H1 (cell line): ENCODE measurements at regions not wholly inside any gene's neighbourhood (a gene's known extent, or its start where the extent isn't known, plus 50 kb on each side); places are given as distances from the start of the nearest gene placed in this dataset.

Source experiments
- CTCF ChIA-PET: fragments of 300-600 bp; sonication (Branson Sonifier 250); formaldehyde crosslinking; loops from one replicate; lab custom pipeline; 2021; ENCODE audit not compliant: partially characterized antibody; lab: Charles Lee
- POLR2A ChIA-PET: fragments of 300-600 bp; sonication (Branson Sonifier 250); formaldehyde crosslinking; loops from one replicate; lab custom pipeline; 2021; ENCODE audit warnings: inconsistent platforms; ENCODE audit not compliant: partially characterized antibody; lab: Charles Lee
- DNase-seq, 2 experiments: peaks; one replicate each; pipeline versions ENCODE4 v3.0.0 to v3.0.0-alpha.2; 2010 to 2022; ENCODE audit warnings: low spot score in 2 of 2, low read depth in 1 of 2, mixed read lengths in 1 of 2
- FAIRE-seq: peaks from 2 replicates; lab custom pipeline; 2011; peaks lifted over from hg19 to GRCh38; lab: Jason Lieb, UNC
- H2AFZ ChIP-seq: 2 replicates; pipeline ENCODE4 v1.8.1; 2012; ENCODE audit warnings: low read length, inconsistent platforms
- H2AK5ac ChIP-seq: 2 replicates; pipeline ENCODE4 v1.6.1; 2013; ENCODE audit warnings: low read depth, low read length
- H2BK120ac ChIP-seq: replicated peaks from 2 replicates; pipeline ENCODE3; 2013; ENCODE audit warnings: low read depth, low read length, inconsistent platforms
- H2BK12ac ChIP-seq: 2 replicates; pipeline ENCODE4 v1.6.1; 2013; ENCODE audit warnings: low read depth, low read length
- H2BK15ac ChIP-seq: 2 replicates; pipeline ENCODE4 v1.6.1; 2013; ENCODE audit warnings: low read length
- H2BK20ac ChIP-seq: 2 replicates; pipeline ENCODE4 v1.6.1; 2013; ENCODE audit warnings: low read length
- H2BK5ac ChIP-seq: 2 replicates; pipeline ENCODE4 v1.6.1; 2013; ENCODE audit warnings: low read depth, low read length
- H3K14ac ChIP-seq: 2 replicates; pipeline ENCODE4 v1.6.1; 2013; ENCODE audit warnings: inconsistent platforms; ENCODE audit not compliant: insufficient read length
- H3K18ac ChIP-seq: 2 replicates; pipeline ENCODE4 v1.6.1; 2013; ENCODE audit warnings: low read length; ENCODE audit errors: extremely low read depth
- H3K23ac ChIP-seq: 2 replicates; pipeline ENCODE4 v1.6.1; 2013; ENCODE audit warnings: inconsistent platforms; ENCODE audit not compliant: insufficient read length
- H3K23me2 ChIP-seq: 2 replicates; pipeline ENCODE4 v1.6.1; 2013; ENCODE audit warnings: low read depth, low read length
- H3K27ac ChIP-seq: 2 replicates; pipeline ENCODE4 v1.6.1; 2011; ENCODE audit warnings: low read depth, low read length, inconsistent platforms
- H3K27me3 ChIP-seq, 4 experiments: replicated peaks in 1 of 4; 1 replicate in 1 of 4; 2 replicates in 3 of 4; pipeline versions ENCODE4 v1.6.1 to v1.8.1; 2011 to 2013; ENCODE audit warnings: low read length in 3 of 4, mild to moderate bottlenecking in 3 of 4, inconsistent platforms in 2 of 4, mixed read lengths in 2 of 4, moderate library complexity in 1 of 4; ENCODE audit not compliant: control insufficient read depth in 3 of 4, insufficient read depth in 3 of 4; ENCODE audit errors: extremely low read depth in 1 of 4
- H3K36me3 ChIP-seq, 4 experiments: 2 replicates each; pipeline versions ENCODE4 v1.6.1 to v1.8.1; 2011 to 2013; ENCODE audit warnings: mild to moderate bottlenecking in 4 of 4, low read length in 3 of 4, moderate library complexity in 2 of 4, control low read depth in 1 of 4, inconsistent platforms in 1 of 4; ENCODE audit not compliant: insufficient read depth in 4 of 4, control insufficient read depth in 2 of 4
- H3K4ac ChIP-seq: replicated peaks from 2 replicates; pipeline ENCODE3; 2013; ENCODE audit warnings: low read length, low read depth, mixed read lengths, inconsistent platforms; ENCODE audit not compliant: insufficient read length
- H3K4me1 ChIP-seq, 4 experiments: replicated peaks in 1 of 4; 1 replicate in 1 of 4; 2 replicates in 3 of 4; pipeline versions ENCODE4 v1.6.1 to v1.8.1; 2011 to 2013; ENCODE audit warnings: low read length in 3 of 4, inconsistent platforms in 2 of 4, mixed read lengths in 1 of 4; ENCODE audit not compliant: insufficient read depth in 4 of 4, control insufficient read depth in 3 of 4
- H3K4me2 ChIP-seq, 2 experiments: 2 replicates each; pipeline versions ENCODE4 v1.6.1 to v1.8.1; 2011 to 2013; ENCODE audit warnings: low read depth in 2 of 2, low read length in 2 of 2, control low read depth in 1 of 2, inconsistent platforms in 1 of 2, mild to moderate bottlenecking in 1 of 2; ENCODE audit not compliant: insufficient read depth in 1 of 2
- H3K4me3 ChIP-seq, 4 experiments: fragments of 200-600, 300-600 bp in 1 of 4; sonication (generic), shearing (Covaris generic), sonication (Bioruptor Twin) in 1 of 4; 2 replicates each; pipeline versions ENCODE4 v1.5.1 to v1.8.1; 2011 to 2016; ENCODE audit warnings: low read length in 4 of 4, low read depth in 3 of 4, control low read depth in 2 of 4, inconsistent platforms in 2 of 4, mild to moderate bottlenecking in 2 of 4, mixed read lengths in 1 of 4, moderate library complexity in 1 of 4; ENCODE audit not compliant: insufficient read depth in 2 of 4; ENCODE audit errors: extremely low read depth in 1 of 4
- H3K56ac ChIP-seq: replicated peaks from 2 replicates; pipeline ENCODE3; 2013; ENCODE audit warnings: low read depth, mild to moderate bottlenecking, mixed read lengths, low read length, inconsistent platforms; ENCODE audit not compliant: insufficient read length
- H3K79me1 ChIP-seq: 2 replicates; pipeline ENCODE4 v1.6.1; 2013; ENCODE audit warnings: low read depth, low read length, control low read depth
- H3K79me2 ChIP-seq, 2 experiments: 2 replicates each; pipeline versions ENCODE4 v1.6.1 to v1.8.1; 2012 to 2013; ENCODE audit warnings: low read length in 2 of 2, mild to moderate bottlenecking in 2 of 2, inconsistent platforms in 1 of 2; ENCODE audit not compliant: insufficient read depth in 2 of 2, control insufficient read depth in 1 of 2
- H3K9ac ChIP-seq, 4 experiments: replicated peaks in 1 of 4; 1 replicate in 1 of 4; 2 replicates in 3 of 4; pipeline versions ENCODE4 v1.6.1 to v1.8.1; 2011 to 2013; ENCODE audit warnings: low read depth in 3 of 4, low read length in 3 of 4, control low read depth in 2 of 4, mild to moderate bottlenecking in 2 of 4, moderate library complexity in 2 of 4, inconsistent platforms in 1 of 4; ENCODE audit errors: extremely low read depth in 1 of 4
- H3K9me3 ChIP-seq, 2 experiments: 2 replicates each; pipeline versions ENCODE4 v1.6.1 to v1.8.1; 2012 to 2013; ENCODE audit warnings: mild to moderate bottlenecking in 2 of 2, moderate library complexity in 2 of 2, control low read depth in 1 of 2, inconsistent platforms in 1 of 2, low read depth in 1 of 2, low read length in 1 of 2, mixed read lengths in 1 of 2; ENCODE audit not compliant: insufficient read depth in 2 of 2
- H4K20me1 ChIP-seq, 2 experiments: replicated peaks in 1 of 2; 2 replicates each; pipeline versions ENCODE3 to v1.8.1; 2011 to 2013; ENCODE audit warnings: inconsistent platforms in 2 of 2, low read length in 2 of 2, mild to moderate bottlenecking in 1 of 2; ENCODE audit not compliant: insufficient read depth in 2 of 2, control insufficient read depth in 1 of 2
- H4K5ac ChIP-seq: 2 replicates; pipeline ENCODE4 v1.6.1; 2013; ENCODE audit warnings: low read length, low read depth, mixed read lengths, inconsistent platforms; ENCODE audit not compliant: insufficient read length
- H4K8ac ChIP-seq: 2 replicates; pipeline ENCODE4 v1.8.0; 2013; ENCODE audit warnings: mild to moderate bottlenecking, moderate library complexity, low read length, inconsistent platforms; ENCODE audit not compliant: insufficient read depth; ENCODE audit errors: extremely low read depth
- H4K91ac ChIP-seq: replicated peaks from 2 replicates; pipeline ENCODE3; 2013; ENCODE audit warnings: low read length, mixed read lengths, inconsistent platforms; ENCODE audit not compliant: insufficient read length
- BRCA1 ChIP-seq: IDR thresholded peaks from 2 replicates; pipeline ENCODE4 v1.6.1; 2012; ENCODE audit warnings: low read depth, low read length, improper control_type of control experiment
- FOSL1 ChIP-seq: IDR thresholded peaks from 2 replicates; pipeline ENCODE4 v1.6.1; 2011; ENCODE audit warnings: mild to moderate bottlenecking, low read depth, low read length, moderate library complexity; ENCODE audit not compliant: insufficient read depth
- HDAC2 ChIP-seq, 2 experiments: fragments of 300-600 bp in 1 of 2; sonication (generic) in 1 of 2; IDR thresholded peaks; 2 replicates each; pipeline ENCODE4 v1.6.1; 2011 to 2012; ENCODE audit warnings: low read depth in 2 of 2, low read length in 2 of 2, mild to moderate bottlenecking in 2 of 2, moderate library complexity in 2 of 2, borderline replicate concordance in 1 of 2, inconsistent platforms in 1 of 2
- KDM4A ChIP-seq: IDR thresholded peaks from one replicate; pipeline ENCODE4 v1.7.1; 2012; ENCODE audit warnings: low read depth, mild to moderate bottlenecking, moderate library complexity, low read length, inconsistent platforms; ENCODE audit not compliant: severe bottlenecking
- NANOG ChIP-seq: IDR thresholded peaks from 2 replicates; pipeline ENCODE4 v1.6.1; 2011; ENCODE audit warnings: low read length, low read depth, mild to moderate bottlenecking, inconsistent platforms; ENCODE audit not compliant: insufficient read depth, poor library complexity, severe bottlenecking
- POLR2AphosphoS5 ChIP-seq: IDR thresholded peaks from 2 replicates; pipeline ENCODE4 v1.6.1; 2011; ENCODE audit warnings: low read depth, low read length
- RFX5 ChIP-seq: IDR thresholded peaks from 2 replicates; pipeline ENCODE4 v1.6.1; 2011; ENCODE audit warnings: low read depth, low read length, improper control_type of control experiment, borderline replicate concordance
- SAP30 ChIP-seq: fragments of 300-600 bp; sonication (generic); IDR thresholded peaks from 2 replicates; pipeline ENCODE4 v1.7.1; 2012; ENCODE audit warnings: low read length, moderate library complexity, mild to moderate bottlenecking, inconsistent platforms; ENCODE audit not compliant: insufficient read depth, insufficient replicate concordance
- SRF ChIP-seq: IDR thresholded peaks from 2 replicates; pipeline ENCODE4 v1.6.1; 2011; ENCODE audit warnings: mild to moderate bottlenecking, low read depth, low read length, moderate library complexity
- TAF1 ChIP-seq: IDR thresholded peaks from 2 replicates; pipeline ENCODE4 v1.6.1; 2011; ENCODE audit warnings: mild to moderate bottlenecking, low read depth, low read length
- TAF7 ChIP-seq: optimal IDR thresholded peaks from 2 replicates; pipeline ENCODE3; 2011; ENCODE audit warnings: low read depth, mild to moderate bottlenecking, inconsistent platforms, low read length, moderate library complexity, borderline replicate concordance
- TEAD4 ChIP-seq: IDR thresholded peaks from 2 replicates; pipeline ENCODE4 v1.6.1; 2012; ENCODE audit warnings: low read depth, low read length, inconsistent platforms, mixed read lengths
- WGBS, 2 experiments: shearing (Covaris generic) in 1 of 2; methylation state at CpG; one replicate each; pipeline versions ENCODE4 v1.1.6 to v1.1.7; 2013 to 2015; ENCODE audit warnings: low lambda C conversion rate in 2 of 2, mixed read lengths in 2 of 2, inconsistent platforms in 1 of 2, low coverage in 1 of 2, missing lambda C conversion rate in 1 of 2; ENCODE audit not compliant: insufficient replicate concordance in 2 of 2, insufficient coverage in 1 of 2, insufficient read length in 1 of 2; ENCODE audit errors: extremely low coverage in 1 of 2, missing lambda C conversion rate in 1 of 2; 5-methylcytosine and 5-hydroxymethylcytosine counted together
- TF ChIP-seq, protein P1 (sequence below): IDR thresholded peaks from 2 replicates; pipeline ENCODE4 v1.6.1; 2012; ENCODE audit warnings: inconsistent platforms

- Histone ChIP-seq H2BK15ac (no peak overlapping the region), H3K4me3 (no peak overlapping the region), H3K14ac (no peak overlapping the region), H3K4me1 (peaks cover 0 to 7% (median 3%) of the 10 kb centered on the region in 4 experiments; a peak in 5 of 7 replicates), H3K23ac (no peak overlapping the region), H3K36me3 (no peaks in the 10 kb centered on the region), H2BK120ac (no peak overlapping the region), H3K56ac (no peak overlapping the region), H3K9ac (no peak overlapping the region), H2BK20ac (no peak overlapping the region), H4K5ac (no peak overlapping the region), H3K4ac (no peak overlapping the region), H3K9me3 (no peaks in the 10 kb centered on the region), H3K23me2 (peaks cover 7% of the 10 kb centered on the region), H3K27ac (no peak overlapping the region), H4K20me1 (peaks cover 0 to 2% of the 10 kb centered on the region in 2 experiments), H2BK12ac (no peak overlapping the region), H4K91ac (no peak overlapping the region), H2AK5ac (no peak overlapping the region), H2BK5ac (no peak overlapping the region), H4K8ac (no peak overlapping the region), H3K18ac (no peak overlapping the region), H3K27me3 (peaks cover 15 to 29% (median 26%) of the 10 kb centered on the region in 4 experiments), H3K4me2 (no peak overlapping the region), H2AFZ (no peak overlapping the region), H3K79me2 (no peaks in the 10 kb centered on the region), H3K79me1 (no peaks in the 10 kb centered on the region)
- ChIA-PET POLR2A (no interaction called here), CTCF (interaction anchor here (1.2 kb wide), 1 partner anchor 10 kb away, joined by 3 read pairs; no protein-coding TSS in a partner anchor)
- DNase-seq = no peak
- FAIRE-seq = no peak
- 100% methylated on average over 1 of the region's 1 CpG; no CpG with 5 or more reads in 1 of the 2 experiments for WGBS, 2 experiments
- no peak for TF ChIP-seq TAF7
- TF ChIP-seq BRCA1 = no peak
- TF ChIP-seq HDAC2 (IDR thresholded peaks at IDR 0.05; ENCODE audit: borderline replicate concordance in 1 of 2, low read depth in 2 of 2, low read length in 2 of 2) = no peak
- no peak for TF ChIP-seq SAP30
- TF ChIP-seq SRF = no peak
- TF ChIP-seq KDM4A = no peak
- TF ChIP-seq NANOG = no peak
- TF ChIP-seq POLR2AphosphoS5 = no peak
- TF ChIP-seq TEAD4 = no peak
- no peak for TF ChIP-seq RFX5
- TF ChIP-seq, protein P1, sequence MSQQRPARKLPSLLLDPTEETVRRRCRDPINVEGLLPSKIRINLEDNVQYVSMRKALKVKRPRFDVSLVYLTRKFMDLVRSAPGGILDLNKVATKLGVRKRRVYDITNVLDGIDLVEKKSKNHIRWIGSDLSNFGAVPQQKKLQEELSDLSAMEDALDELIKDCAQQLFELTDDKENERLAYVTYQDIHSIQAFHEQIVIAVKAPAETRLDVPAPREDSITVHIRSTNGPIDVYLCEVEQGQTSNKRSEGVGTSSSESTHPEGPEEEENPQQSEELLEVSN = no peak
- TF ChIP-seq TAF1 = no peak
- no peak for TF ChIP-seq FOSL1
Measured at GRCh38 chr16:55061126-55061525, 130.5 kb downstream of the IRX5 start.
